ENCODE measurements at regions not wholly inside any gene's neighbourhood (a gene's known extent, or its start where the extent isn't known, plus 50 kb on each side); places are given as distances from the start of the nearest gene placed in this dataset.

DNA sequence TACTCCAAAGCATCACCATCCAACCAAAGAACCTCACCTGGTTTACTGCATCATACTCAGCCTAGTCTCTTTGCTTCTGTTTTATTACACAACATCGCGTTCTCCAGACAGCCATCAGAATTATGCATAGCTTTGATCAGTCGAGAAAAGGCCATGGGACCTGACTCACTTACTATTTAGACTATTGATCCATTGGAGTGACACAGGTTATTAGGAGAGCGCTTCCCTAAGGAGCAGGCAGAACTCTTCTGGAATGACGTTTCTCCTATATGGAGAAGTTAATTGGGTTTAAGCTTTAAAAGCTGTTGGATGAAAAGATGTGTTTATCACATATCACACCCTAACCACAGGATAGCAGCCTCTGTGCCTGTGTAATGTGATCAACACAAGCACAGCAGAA lies 649.1 kb upstream of the SLC10A2 start:
- H3K27me3 ChIP-seq = no peaks in the 10 kb centered on the region
- DNase-seq (ENCODE audit: low spot score in 2 of 2) = no peak
- no peaks in the 10 kb centered on the region for H3K4me1 ChIP-seq
- no peak overlapping the region for H3K4me3 ChIP-seq
- intact Hi-C loops (cut with DNase I) = no loop called here
- no peaks in the 10 kb centered on the region for H3K9me3 ChIP-seq
- no peaks in the 10 kb centered on the region for H3K36me3 ChIP-seq
- TF ChIP-seq, protein P1, sequence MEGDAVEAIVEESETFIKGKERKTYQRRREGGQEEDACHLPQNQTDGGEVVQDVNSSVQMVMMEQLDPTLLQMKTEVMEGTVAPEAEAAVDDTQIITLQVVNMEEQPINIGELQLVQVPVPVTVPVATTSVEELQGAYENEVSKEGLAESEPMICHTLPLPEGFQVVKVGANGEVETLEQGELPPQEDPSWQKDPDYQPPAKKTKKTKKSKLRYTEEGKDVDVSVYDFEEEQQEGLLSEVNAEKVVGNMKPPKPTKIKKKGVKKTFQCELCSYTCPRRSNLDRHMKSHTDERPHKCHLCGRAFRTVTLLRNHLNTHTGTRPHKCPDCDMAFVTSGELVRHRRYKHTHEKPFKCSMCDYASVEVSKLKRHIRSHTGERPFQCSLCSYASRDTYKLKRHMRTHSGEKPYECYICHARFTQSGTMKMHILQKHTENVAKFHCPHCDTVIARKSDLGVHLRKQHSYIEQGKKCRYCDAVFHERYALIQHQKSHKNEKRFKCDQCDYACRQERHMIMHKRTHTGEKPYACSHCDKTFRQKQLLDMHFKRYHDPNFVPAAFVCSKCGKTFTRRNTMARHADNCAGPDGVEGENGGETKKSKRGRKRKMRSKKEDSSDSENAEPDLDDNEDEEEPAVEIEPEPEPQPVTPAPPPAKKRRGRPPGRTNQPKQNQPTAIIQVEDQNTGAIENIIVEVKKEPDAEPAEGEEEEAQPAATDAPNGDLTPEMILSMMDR (IDR thresholded peaks at IDR 0.05) = no peak
- H3K27ac ChIP-seq = no peak overlapping the region

DNA sequence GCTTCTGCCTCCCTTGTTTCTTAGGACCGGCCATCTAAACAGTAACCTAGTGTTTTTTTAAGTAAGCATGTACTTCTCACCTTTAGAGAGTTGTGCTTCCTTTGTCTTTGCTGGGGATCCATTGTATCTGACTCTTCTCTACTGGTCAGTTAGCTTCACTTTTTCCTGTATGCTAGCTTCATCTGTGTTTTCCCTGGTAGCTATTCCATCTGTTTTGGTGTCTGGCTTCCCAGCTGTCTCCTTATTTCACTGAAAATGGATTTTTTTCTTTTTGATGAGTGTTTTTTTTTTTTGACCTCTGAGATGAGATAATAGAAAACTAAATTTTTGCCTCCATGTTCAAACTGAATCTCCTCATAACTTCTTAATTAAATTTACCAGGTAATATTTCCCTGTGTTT lies 637.0 kb upstream of the SLC10A2 start:
- intact Hi-C loops (cut with DNase I) = no loop called here
- no peaks in the 10 kb centered on the region for H3K9me3 ChIP-seq
- DNase-seq (ENCODE audit: low spot score in 2 of 2) = no peak
- TF ChIP-seq, protein P1 (IDR thresholded peaks at IDR 0.05) = no peak
- H3K27ac ChIP-seq = no peak overlapping the region
- H3K4me3 ChIP-seq = no peak overlapping the region
- H3K36me3 ChIP-seq = no peaks in the 10 kb centered on the region
- H3K27me3 ChIP-seq = no peaks in the 10 kb centered on the region
- no peaks in the 10 kb centered on the region for H3K4me1 ChIP-seq

DNA sequence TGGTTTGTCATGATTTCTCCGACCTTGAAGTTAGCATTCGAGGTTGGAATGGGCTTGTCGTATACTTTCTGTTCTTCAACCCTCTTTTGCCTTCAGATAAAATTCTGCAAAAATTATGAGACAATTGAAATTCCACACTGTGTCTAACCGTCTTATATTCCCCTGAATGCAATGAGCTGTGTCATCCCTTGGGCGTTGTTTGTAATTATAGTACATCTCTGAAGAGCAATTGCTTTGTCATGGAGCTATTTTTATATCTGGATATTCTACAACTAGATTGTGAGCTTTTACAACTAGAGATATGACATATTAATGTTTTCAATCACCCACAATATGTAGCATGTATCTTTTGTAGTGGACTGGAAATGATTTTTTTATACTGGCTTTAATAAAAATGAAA lies 631.8 kb upstream of the SLC10A2 start:
- intact Hi-C loops (cut with DNase I) = no loop called here
- Histone ChIP-seq H3K4me3 (no peak overlapping the region), H3K4me1 (no peaks in the 10 kb centered on the region), H3K27ac (no peak overlapping the region), H3K27me3 (no peaks in the 10 kb centered on the region), H3K9me3 (no peaks in the 10 kb centered on the region), H3K36me3 (no peaks in the 10 kb centered on the region)
- DNase-seq (ENCODE audit: low spot score in 2 of 2) = no peak
- TF ChIP-seq, protein P1 (IDR thresholded peaks at IDR 0.05) = no peak

DNA sequence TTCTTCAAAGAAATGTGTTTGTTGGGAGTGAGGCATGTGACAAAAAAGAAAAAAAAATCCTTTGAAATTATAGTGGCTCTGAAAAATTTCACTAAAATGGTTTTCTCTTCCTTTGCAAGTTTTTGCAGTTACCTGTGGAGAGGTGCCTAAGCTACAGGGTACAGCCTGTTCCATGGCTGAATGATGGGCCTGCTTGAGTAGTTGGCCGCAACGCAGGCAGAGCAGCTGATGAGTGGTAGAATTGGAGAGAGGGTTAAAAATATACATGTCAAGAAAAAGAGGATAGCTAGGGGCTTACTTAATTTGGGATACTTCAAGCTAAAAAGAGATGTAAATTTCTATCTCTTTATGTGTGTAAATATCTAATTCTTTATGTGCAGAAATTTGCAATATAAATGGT lies 629.1 kb upstream of the SLC10A2 start:
- H3K4me1 ChIP-seq = no peaks in the 10 kb centered on the region
- H3K9me3 ChIP-seq = no peaks in the 10 kb centered on the region
- H3K27me3 ChIP-seq = no peaks in the 10 kb centered on the region
- H3K4me3 ChIP-seq = no peak overlapping the region
- DNase-seq (ENCODE audit: low spot score in 2 of 2) = no peak
- H3K27ac ChIP-seq = no peak overlapping the region
- intact Hi-C loops (cut with DNase I) = no loop called here
- H3K36me3 ChIP-seq = no peaks in the 10 kb centered on the region
- TF ChIP-seq, protein P1 (IDR thresholded peaks at IDR 0.05) = no peak

DNA sequence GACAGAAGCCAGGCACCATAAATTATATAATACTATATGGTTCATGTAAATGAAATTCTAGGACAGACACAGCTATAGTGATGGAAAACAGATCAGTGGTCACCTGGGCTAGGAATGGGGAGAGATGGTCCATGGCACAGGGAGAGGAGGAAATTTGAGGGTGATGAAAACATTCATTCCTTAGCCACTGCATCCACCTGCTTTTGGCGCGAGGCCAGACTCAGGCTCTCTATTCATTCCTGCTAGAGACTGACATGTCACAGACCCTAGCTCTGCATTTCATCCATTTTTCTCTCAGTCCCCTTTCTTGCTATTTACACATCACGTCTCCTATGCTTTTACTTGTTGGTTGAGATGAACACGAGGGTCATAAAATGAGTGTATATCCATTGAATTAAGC lies 628.3 kb upstream of the SLC10A2 start:
- H3K9me3 ChIP-seq = no peaks in the 10 kb centered on the region
- TF ChIP-seq, protein P1 (IDR thresholded peaks at IDR 0.05) = no peak
- intact Hi-C loops (cut with DNase I) = no loop called here
- H3K27me3 ChIP-seq = no peaks in the 10 kb centered on the region
- H3K4me1 ChIP-seq = no peaks in the 10 kb centered on the region
- H3K36me3 ChIP-seq = no peaks in the 10 kb centered on the region
- no peak for DNase-seq (ENCODE audit: low spot score in 2 of 2)
- no peak overlapping the region for H3K4me3 ChIP-seq
- H3K27ac ChIP-seq = no peak overlapping the region

DNA sequence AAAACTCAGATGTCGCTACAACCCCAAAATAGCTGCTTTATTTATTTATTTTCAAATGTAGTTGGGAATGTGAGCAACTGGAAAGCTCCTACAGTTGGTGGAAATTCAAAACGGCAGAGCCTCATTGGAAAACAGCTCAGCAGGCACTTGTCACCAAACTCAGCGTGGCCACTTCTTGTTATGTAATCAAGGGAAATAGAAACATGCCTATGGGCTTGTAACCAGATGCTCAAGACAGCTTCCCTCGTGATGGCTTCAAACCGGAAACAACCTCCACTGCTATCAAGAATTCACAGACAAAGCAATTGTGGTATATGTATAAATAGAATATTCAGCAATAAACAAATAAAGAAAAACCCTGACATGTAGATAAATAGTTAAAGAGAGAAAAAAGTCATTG lies 627.8 kb upstream of the SLC10A2 start:
- no peak for DNase-seq (ENCODE audit: low spot score in 2 of 2)
- H3K4me3 ChIP-seq = no peak overlapping the region
- H3K27me3 ChIP-seq = no peaks in the 10 kb centered on the region
- no peaks in the 10 kb centered on the region for H3K4me1 ChIP-seq
- H3K27ac ChIP-seq = no peak overlapping the region
- no peaks in the 10 kb centered on the region for H3K9me3 ChIP-seq
- intact Hi-C loops (cut with DNase I) = no loop called here
- no peaks in the 10 kb centered on the region for H3K36me3 ChIP-seq
- TF ChIP-seq, protein P1 (IDR thresholded peaks at IDR 0.05) = no peak

Data from ascending aorta (tissue), 2 donors.